ENCODE measurements at regions not wholly inside any gene's neighbourhood (a gene's known extent, or its start where the extent isn't known, plus 50 kb on each side); places are given as distances from the start of the nearest gene placed in this dataset.

DNA sequence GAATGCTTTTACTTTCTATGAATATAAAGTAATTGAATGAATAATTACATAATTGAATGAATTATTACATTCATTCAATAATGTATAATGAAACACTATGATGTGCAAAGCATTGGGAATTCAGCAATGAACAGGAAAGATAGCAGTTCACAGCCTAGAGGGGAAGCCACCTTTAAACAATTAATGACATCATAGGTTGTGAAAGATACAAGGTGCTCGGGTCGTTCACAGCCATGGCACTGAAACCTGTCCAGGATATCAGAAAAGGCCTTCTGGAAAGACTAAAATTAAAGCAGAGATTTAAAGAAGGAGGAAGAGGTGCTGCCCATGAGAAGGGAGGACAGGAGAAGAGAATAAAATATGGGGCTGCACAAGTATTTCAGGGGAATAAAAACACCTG, 171.4 kb upstream of the KLF4 start (continued):
- TF ChIP-seq EZH2phosphoT487 (IDR thresholded peaks at IDR 0.05; ENCODE audit: borderline replicate concordance) (no peak), POLR2A (IDR thresholded peaks at IDR 0.05; ENCODE audit: borderline replicate concordance, extremely low read depth, insufficient read depth, insufficient read length) (no peak), TCF7L2 (IDR thresholded peaks at IDR 0.05; ENCODE audit: borderline replicate concordance, extremely low read depth, insufficient read depth, insufficient read length) (no peak), SP1 (IDR thresholded peaks at IDR 0.05; ENCODE audit: low read depth) (no peak), ELF1 (IDR thresholded peaks at IDR 0.05; ENCODE audit: borderline replicate concordance, low read depth) (no peak), CBX3 (IDR thresholded peaks at IDR 0.05; ENCODE audit: low read depth) (no peak), ZNF274 (IDR thresholded peaks at IDR 0.05; ENCODE audit: low read depth, low read length) (no peak), EZH2 (IDR thresholded peaks at IDR 0.05) (no peak)
- TF ChIP-seq, protein P1, sequence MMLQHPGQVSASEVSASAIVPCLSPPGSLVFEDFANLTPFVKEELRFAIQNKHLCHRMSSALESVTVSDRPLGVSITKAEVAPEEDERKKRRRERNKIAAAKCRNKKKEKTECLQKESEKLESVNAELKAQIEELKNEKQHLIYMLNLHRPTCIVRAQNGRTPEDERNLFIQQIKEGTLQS (IDR thresholded peaks at IDR 0.05) = no peak

DNA sequence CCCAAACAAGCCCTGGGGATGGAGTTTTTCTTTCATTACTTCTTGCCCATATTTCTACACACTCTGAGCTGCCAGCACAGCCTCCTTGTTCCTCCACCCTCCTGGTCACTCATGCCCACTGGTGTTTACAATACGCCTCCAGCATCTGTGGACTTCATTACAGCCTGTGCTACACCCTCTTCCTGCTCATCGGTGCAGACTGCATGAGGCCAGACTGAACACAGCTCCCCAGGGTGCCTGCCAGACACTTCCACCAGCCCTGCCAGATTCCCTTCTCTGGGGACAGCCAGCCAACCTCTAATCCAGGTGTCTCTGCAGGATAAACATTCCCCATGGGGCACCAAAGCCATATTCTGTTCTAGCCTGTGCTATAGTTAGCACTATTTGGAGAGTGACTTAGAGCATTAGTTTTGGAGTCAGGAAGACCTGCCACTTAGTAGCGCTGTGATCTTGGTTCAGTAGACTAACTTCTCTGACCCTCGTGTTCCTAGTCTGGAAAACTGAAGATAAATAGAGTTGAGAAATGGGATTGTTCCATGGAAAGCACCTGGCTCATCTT, 163.8 kb upstream of the KLF4 start:
- POLR2A ChIA-PET = no interaction called here
- Histone ChIP-seq H3K9me3 (ENCODE audit: control insufficient read depth in 1 of 2, insufficient read depth in 1 of 2, low read depth in 1 of 2, low read length in 2 of 2) (no peaks in the 10 kb centered on the region), H3K4me2 (ENCODE audit: low read length) (no peak overlapping the region), H3K36me3 (ENCODE audit: control insufficient read depth in 1 of 2, insufficient read depth in 2 of 2, low read length in 2 of 2) (no peaks in the 10 kb centered on the region), H3K9me2 (ENCODE audit: insufficient read depth) (no peaks in the 10 kb centered on the region), H2AFZ (ENCODE audit: low read depth, low read length, poor library complexity, severe bottlenecking) (no peak overlapping the region), H4K20me1 (ENCODE audit: insufficient read depth) (no peaks in the 10 kb centered on the region), H3K79me2 (ENCODE audit: insufficient read depth, low read length) (no peaks in the 10 kb centered on the region), H3K4me3 (replicated peaks in 1 of 2; ENCODE audit: low read depth in 1 of 2, low read length in 2 of 2) (no peak overlapping the region), H3K27me3 (ENCODE audit: insufficient read depth, low read length) (no peaks in the 10 kb centered on the region), H3K9ac (ENCODE audit: low read length) (no peak overlapping the region), H3K27ac (ENCODE audit: low read depth, low read length) (no peak overlapping the region), H3K4me1 (ENCODE audit: control insufficient read depth in 1 of 2, insufficient read depth in 2 of 2, low read length in 2 of 2) (no peaks in the 10 kb centered on the region)
- intact Hi-C loops (cut with micrococcal nuclease) = no loop called here
- BruUV-seq (replicated peaks) = no TSS peak
- TF ChIP-seq EGR1 (IDR thresholded peaks at IDR 0.05; ENCODE audit: low read depth) (no peak), EZH2phosphoT487 (IDR thresholded peaks at IDR 0.05; ENCODE audit: borderline replicate concordance) (no peak), POLR2A (IDR thresholded peaks at IDR 0.05; ENCODE audit: borderline replicate concordance, extremely low read depth, insufficient read depth, insufficient read length) (no peak), SP1 (IDR thresholded peaks at IDR 0.05; ENCODE audit: low read depth) (no peak), CBX3 (IDR thresholded peaks at IDR 0.05; ENCODE audit: low read depth) (no peak), POLR2AphosphoS5 (IDR thresholded peaks at IDR 0.05; ENCODE audit: low read depth, low read length) (no peak)
- TF ChIP-seq, protein P2, sequence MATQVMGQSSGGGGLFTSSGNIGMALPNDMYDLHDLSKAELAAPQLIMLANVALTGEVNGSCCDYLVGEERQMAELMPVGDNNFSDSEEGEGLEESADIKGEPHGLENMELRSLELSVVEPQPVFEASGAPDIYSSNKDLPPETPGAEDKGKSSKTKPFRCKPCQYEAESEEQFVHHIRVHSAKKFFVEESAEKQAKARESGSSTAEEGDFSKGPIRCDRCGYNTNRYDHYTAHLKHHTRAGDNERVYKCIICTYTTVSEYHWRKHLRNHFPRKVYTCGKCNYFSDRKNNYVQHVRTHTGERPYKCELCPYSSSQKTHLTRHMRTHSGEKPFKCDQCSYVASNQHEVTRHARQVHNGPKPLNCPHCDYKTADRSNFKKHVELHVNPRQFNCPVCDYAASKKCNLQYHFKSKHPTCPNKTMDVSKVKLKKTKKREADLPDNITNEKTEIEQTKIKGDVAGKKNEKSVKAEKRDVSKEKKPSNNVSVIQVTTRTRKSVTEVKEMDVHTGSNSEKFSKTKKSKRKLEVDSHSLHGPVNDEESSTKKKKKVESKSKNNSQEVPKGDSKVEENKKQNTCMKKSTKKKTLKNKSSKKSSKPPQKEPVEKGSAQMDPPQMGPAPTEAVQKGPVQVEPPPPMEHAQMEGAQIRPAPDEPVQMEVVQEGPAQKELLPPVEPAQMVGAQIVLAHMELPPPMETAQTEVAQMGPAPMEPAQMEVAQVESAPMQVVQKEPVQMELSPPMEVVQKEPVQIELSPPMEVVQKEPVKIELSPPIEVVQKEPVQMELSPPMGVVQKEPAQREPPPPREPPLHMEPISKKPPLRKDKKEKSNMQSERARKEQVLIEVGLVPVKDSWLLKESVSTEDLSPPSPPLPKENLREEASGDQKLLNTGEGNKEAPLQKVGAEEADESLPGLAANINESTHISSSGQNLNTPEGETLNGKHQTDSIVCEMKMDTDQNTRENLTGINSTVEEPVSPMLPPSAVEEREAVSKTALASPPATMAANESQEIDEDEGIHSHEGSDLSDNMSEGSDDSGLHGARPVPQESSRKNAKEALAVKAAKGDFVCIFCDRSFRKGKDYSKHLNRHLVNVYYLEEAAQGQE (IDR thresholded peaks at IDR 0.05; ENCODE audit: low read depth) = no peak
- RAD21 ChIA-PET (ENCODE audit: low non-redundant PET in 1 of 2, low total read pairs in 2 of 2, uncharacterized antibody in 2 of 2, unreplicated experiment in 2 of 2) = no interaction called here
- CTCF ChIA-PET = no interaction called here
- ATAC-seq (no peak), DNase-seq (ENCODE audit: low read depth, low spot score) (no peak)

All from HCT116 (cell line).